ENCODE measurements at regions not wholly inside any gene's neighbourhood (a gene's known extent, or its start where the extent isn't known, plus 50 kb on each side); places are given as distances from the start of the nearest gene placed in this dataset.

- Mint-ChIP-seq H3K27me3 (ENCODE audit: low read depth) (no peaks in the 10 kb centered on the region), H3K4me1 (ENCODE audit: low read depth) (no peaks in the 10 kb centered on the region), H3K9me3 (peaks cover 29% of the 10 kb centered on the region), H3K36me3 (ENCODE audit: low read depth) (no peaks in the 10 kb centered on the region), H3K27ac (no peak overlapping the region), H3K4me3 (ENCODE audit: low read depth) (no peak overlapping the region)
- intact Hi-C loops (cut with micrococcal nuclease) = no loop called here
- no peak for DNase-seq (ENCODE audit: low spot score)
Observed at GRCh38 chr14:47852278-47852677, 176.9 kb upstream of the MDGA2 start.

GRCh38 chr14:47846008-47846407 lies 170.6 kb upstream of the MDGA2 start:
- Mint-ChIP-seq H3K27me3 (ENCODE audit: low read depth) (no peaks in the 10 kb centered on the region), H3K4me1 (ENCODE audit: low read depth) (no peaks in the 10 kb centered on the region), H3K9me3 (peaks cover 51% of the 10 kb centered on the region), H3K4me3 (ENCODE audit: low read depth) (no peak overlapping the region), H3K27ac (no peak overlapping the region), H3K36me3 (ENCODE audit: low read depth) (no peaks in the 10 kb centered on the region)
- DNase-seq (ENCODE audit: low spot score) = no peak
- intact Hi-C loops (cut with micrococcal nuclease) = no loop called here

GRCh38 chr14:47843236-47843635 lies 167.8 kb upstream of the MDGA2 start:
- Mint-ChIP-seq H3K4me3 (ENCODE audit: low read depth) (no peak overlapping the region), H3K9me3 (peaks cover 38% of the 10 kb centered on the region), H3K36me3 (ENCODE audit: low read depth) (no peaks in the 10 kb centered on the region), H3K27ac (no peak overlapping the region), H3K4me1 (ENCODE audit: low read depth) (no peaks in the 10 kb centered on the region), H3K27me3 (ENCODE audit: low read depth) (no peaks in the 10 kb centered on the region)
- intact Hi-C loops (cut with micrococcal nuclease) = no loop called here
- DNase-seq (ENCODE audit: low spot score) = no peak

GRCh38 chr14:47833011-47833410 lies 157.6 kb upstream of the MDGA2 start:
- no peaks in the 10 kb centered on the region for H3K27me3 Mint-ChIP-seq (ENCODE audit: low read depth)
- intact Hi-C loops (cut with micrococcal nuclease) = no loop called here

GRCh38 chr14:47826809-47827208 lies 151.4 kb upstream of the MDGA2 start:
- no peaks in the 10 kb centered on the region for H3K36me3 Mint-ChIP-seq (ENCODE audit: low read depth)
- no peak for DNase-seq (ENCODE audit: low spot score)
- no peak overlapping the region for H3K4me3 Mint-ChIP-seq (ENCODE audit: low read depth)
- no peak overlapping the region for H3K27ac Mint-ChIP-seq
- intact Hi-C loops (cut with micrococcal nuclease) = no loop called here
- H3K27me3 Mint-ChIP-seq (ENCODE audit: low read depth) = no peaks in the 10 kb centered on the region
- H3K9me3 Mint-ChIP-seq = peaks cover 6% of the 10 kb centered on the region
- no peaks in the 10 kb centered on the region for H3K4me1 Mint-ChIP-seq (ENCODE audit: low read depth)

More at GRCh38 chr14:47833011-47833410, 157.6 kb upstream of the MDGA2 start:
- no peaks in the 10 kb centered on the region for H3K36me3 Mint-ChIP-seq (ENCODE audit: low read depth)
- DNase-seq (ENCODE audit: low spot score) = no peak
- H3K4me3 Mint-ChIP-seq (ENCODE audit: low read depth) = no peak overlapping the region
- no peak overlapping the region for H3K27ac Mint-ChIP-seq
- H3K9me3 Mint-ChIP-seq = peaks cover 22% of the 10 kb centered on the region
- no peaks in the 10 kb centered on the region for H3K4me1 Mint-ChIP-seq (ENCODE audit: low read depth)

GRCh38 chr14:47822326-47822725 lies 146.9 kb upstream of the MDGA2 start:
- Mint-ChIP-seq H3K27ac (no peak overlapping the region), H3K4me3 (ENCODE audit: low read depth) (no peak overlapping the region), H3K9me3 (peaks cover 29% of the 10 kb centered on the region), H3K4me1 (ENCODE audit: low read depth) (no peaks in the 10 kb centered on the region), H3K27me3 (ENCODE audit: low read depth) (no peaks in the 10 kb centered on the region), H3K36me3 (ENCODE audit: low read depth) (no peaks in the 10 kb centered on the region)
- intact Hi-C loops (cut with micrococcal nuclease) = no loop called here
- DNase-seq (ENCODE audit: low spot score) = no peak

DNA sequence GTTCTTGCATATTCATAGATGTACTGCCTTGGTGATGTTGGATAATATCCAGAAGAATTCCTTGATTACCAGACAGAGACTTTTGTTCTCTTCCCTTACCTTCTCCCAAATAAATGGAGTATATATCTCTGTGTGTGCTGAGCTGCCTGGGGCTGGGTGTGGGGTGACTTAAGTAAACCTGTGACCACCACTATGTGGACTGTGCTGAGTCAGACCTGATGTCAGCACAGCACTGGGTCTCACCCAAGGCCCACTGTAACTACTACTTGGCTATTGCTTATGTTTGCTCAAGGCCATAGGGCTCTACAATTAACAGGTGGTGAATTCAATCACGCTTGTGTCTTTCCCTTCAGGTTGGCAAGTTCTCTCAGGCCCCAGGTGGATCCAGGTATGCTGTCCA lies 145.7 kb upstream of the MDGA2 start:
- H3K27ac Mint-ChIP-seq = no peak overlapping the region
- H3K9me3 Mint-ChIP-seq = peaks cover 41% of the 10 kb centered on the region
- H3K36me3 Mint-ChIP-seq (ENCODE audit: low read depth) = no peaks in the 10 kb centered on the region
- DNase-seq (ENCODE audit: low spot score) = no peak
- no peaks in the 10 kb centered on the region for H3K4me1 Mint-ChIP-seq (ENCODE audit: low read depth)
- no peaks in the 10 kb centered on the region for H3K27me3 Mint-ChIP-seq (ENCODE audit: low read depth)
- intact Hi-C loops (cut with micrococcal nuclease) = no loop called here
- no peak overlapping the region for H3K4me3 Mint-ChIP-seq (ENCODE audit: low read depth)

DNA sequence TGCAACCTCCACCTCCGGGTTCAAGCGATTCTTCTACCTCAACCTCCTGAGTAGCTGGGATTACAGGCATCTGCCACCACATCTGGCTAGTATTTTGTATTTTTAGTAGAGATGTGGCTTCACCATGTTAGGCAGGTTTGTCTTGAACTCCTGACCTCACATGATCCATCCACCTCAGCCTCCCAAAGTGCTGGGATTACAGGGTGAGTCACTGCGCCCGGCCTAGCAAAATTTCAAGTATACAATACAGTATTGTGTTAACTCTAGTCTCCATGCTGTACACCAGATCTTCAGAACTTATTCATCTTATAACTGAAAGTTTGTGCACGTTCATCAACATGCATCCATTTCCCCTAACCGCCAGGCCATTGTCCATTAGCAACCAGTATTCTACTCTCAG lies 115.1 kb upstream of the MDGA2 start:
- intact Hi-C loops (cut with micrococcal nuclease) = no loop called here
- H3K27ac Mint-ChIP-seq = no peak overlapping the region
- H3K36me3 Mint-ChIP-seq (ENCODE audit: low read depth) = no peaks in the 10 kb centered on the region
- no peak for DNase-seq (ENCODE audit: low spot score)
- peaks cover 33% of the 10 kb centered on the region for H3K9me3 Mint-ChIP-seq
- no peak overlapping the region for H3K4me3 Mint-ChIP-seq (ENCODE audit: low read depth)
- no peaks in the 10 kb centered on the region for H3K4me1 Mint-ChIP-seq (ENCODE audit: low read depth)
- H3K27me3 Mint-ChIP-seq (ENCODE audit: low read depth) = no peaks in the 10 kb centered on the region

DNA sequence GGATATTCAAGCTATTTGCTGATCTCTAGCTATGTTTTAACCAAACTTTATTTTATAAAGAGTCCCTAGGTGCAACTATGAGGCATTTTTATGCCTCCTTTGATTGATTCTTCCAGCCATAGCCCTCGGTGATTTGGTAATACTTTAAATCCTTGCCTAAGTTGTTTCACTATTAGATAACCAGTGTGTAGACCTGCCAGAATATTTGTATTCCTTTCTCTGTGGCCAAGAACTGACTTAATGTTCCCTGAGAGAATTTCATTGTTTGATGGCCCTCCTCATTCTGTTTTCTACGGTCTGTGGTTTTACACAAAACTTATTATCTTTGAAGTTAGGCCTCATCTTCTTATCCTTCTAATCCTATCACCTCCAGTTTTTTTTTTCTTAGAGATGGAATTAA lies 109.7 kb upstream of the MDGA2 start:
- Mint-ChIP-seq H3K4me1 (ENCODE audit: low read depth) (no peaks in the 10 kb centered on the region), H3K4me3 (ENCODE audit: low read depth) (no peak overlapping the region), H3K27ac (no peak overlapping the region), H3K9me3 (peaks cover 36% of the 10 kb centered on the region), H3K27me3 (ENCODE audit: low read depth) (no peaks in the 10 kb centered on the region), H3K36me3 (ENCODE audit: low read depth) (no peaks in the 10 kb centered on the region)
- intact Hi-C loops (cut with micrococcal nuclease) = no loop called here
- no peak for DNase-seq (ENCODE audit: low spot score)

DNA sequence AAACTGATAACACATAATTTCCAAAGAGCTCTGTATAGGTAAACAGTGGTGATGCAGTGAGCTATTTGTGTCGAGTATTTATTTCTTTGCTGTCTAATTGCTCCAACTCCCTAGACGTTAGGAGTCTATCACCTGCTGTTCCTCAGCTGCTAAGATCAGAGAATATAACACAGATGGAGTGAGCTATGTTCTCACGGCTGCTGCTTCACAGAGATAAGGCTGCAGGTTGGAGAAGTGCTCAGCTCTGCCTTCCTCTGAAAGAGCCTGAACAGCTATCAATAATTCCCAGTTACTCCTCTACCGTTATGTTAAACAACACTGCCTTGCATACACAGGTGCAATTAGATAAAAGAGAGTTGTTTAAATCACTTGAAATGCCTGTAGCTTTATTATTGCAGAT lies 103.2 kb upstream of the MDGA2 start:
- Mint-ChIP-seq H3K4me3 (ENCODE audit: low read depth) (no peak overlapping the region), H3K9me3 (peaks cover 21% of the 10 kb centered on the region), H3K27me3 (ENCODE audit: low read depth) (no peaks in the 10 kb centered on the region), H3K4me1 (ENCODE audit: low read depth) (no peaks in the 10 kb centered on the region), H3K27ac (no peak overlapping the region), H3K36me3 (ENCODE audit: low read depth) (no peaks in the 10 kb centered on the region)
- intact Hi-C loops (cut with micrococcal nuclease) = no loop called here
- no peak for DNase-seq (ENCODE audit: low spot score)

DNA sequence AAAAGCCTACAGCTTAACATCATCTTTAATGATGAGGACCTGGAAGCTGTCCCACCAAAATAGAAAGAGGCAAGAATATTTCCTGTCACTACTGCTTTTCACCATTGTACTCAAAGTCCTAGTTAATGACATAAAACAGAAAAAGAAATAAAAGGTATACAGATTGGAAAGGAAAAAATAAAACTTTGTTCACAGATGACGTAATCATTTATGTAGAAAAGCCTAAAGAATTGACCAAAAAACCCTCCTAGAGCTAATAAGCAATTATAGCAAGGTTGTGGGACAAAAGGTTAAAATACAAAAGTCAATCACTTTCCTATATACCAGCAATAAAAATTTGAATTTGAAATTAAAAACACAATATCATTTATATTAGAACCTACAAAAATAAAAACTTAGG lies 97.2 kb upstream of the MDGA2 start:
- H3K4me1 Mint-ChIP-seq (ENCODE audit: low read depth) = no peaks in the 10 kb centered on the region
- no peak overlapping the region for H3K4me3 Mint-ChIP-seq (ENCODE audit: low read depth)
- no peak overlapping the region for H3K27ac Mint-ChIP-seq
- H3K36me3 Mint-ChIP-seq (ENCODE audit: low read depth) = no peaks in the 10 kb centered on the region
- H3K9me3 Mint-ChIP-seq = peaks cover 20% of the 10 kb centered on the region
- DNase-seq (ENCODE audit: low spot score) = no peak
- H3K27me3 Mint-ChIP-seq (ENCODE audit: low read depth) = no peaks in the 10 kb centered on the region
- intact Hi-C loops (cut with micrococcal nuclease) = no loop called here

GRCh38 chr14:47763188-47763854 lies 87.9 kb upstream of the MDGA2 start:
- Mint-ChIP-seq H3K9me3 (peaks cover 43% of the 10 kb centered on the region), H3K4me1 (ENCODE audit: low read depth) (no peaks in the 10 kb centered on the region), H3K27ac (no peak overlapping the region), H3K27me3 (ENCODE audit: low read depth) (no peaks in the 10 kb centered on the region), H3K4me3 (ENCODE audit: low read depth) (no peak overlapping the region), H3K36me3 (ENCODE audit: low read depth) (no peaks in the 10 kb centered on the region)
- intact Hi-C loops (cut with micrococcal nuclease) = no loop called here
- DNase-seq (ENCODE audit: low spot score) = no peak

DNA sequence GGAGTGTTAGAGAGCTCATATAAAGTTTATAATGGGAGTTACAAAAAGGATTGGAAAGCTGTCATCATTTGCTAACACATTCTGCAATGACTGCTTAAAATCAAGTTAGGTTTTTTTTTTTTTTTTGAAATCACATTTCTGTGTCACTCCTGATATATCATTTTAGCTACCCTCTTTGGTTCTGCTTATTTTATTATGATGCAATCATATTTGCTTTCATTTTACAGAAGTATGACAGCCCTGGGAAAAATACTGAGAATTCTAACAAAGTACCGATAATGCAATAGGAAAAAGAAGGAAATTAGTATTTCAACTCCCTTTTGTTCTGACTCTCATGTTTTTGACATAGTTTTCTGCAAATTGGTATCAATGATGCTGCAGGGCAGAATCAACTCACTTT lies 71.6 kb upstream of the MDGA2 start:
- Mint-ChIP-seq H3K36me3 (ENCODE audit: low read depth) (no peaks in the 10 kb centered on the region), H3K9me3 (peaks cover 21% of the 10 kb centered on the region), H3K4me3 (ENCODE audit: low read depth) (no peak overlapping the region), H3K27ac (no peak overlapping the region), H3K4me1 (ENCODE audit: low read depth) (no peaks in the 10 kb centered on the region), H3K27me3 (ENCODE audit: low read depth) (no peaks in the 10 kb centered on the region)
- DNase-seq (ENCODE audit: low spot score) = no peak
- intact Hi-C loops (cut with micrococcal nuclease) = no loop called here

DNA sequence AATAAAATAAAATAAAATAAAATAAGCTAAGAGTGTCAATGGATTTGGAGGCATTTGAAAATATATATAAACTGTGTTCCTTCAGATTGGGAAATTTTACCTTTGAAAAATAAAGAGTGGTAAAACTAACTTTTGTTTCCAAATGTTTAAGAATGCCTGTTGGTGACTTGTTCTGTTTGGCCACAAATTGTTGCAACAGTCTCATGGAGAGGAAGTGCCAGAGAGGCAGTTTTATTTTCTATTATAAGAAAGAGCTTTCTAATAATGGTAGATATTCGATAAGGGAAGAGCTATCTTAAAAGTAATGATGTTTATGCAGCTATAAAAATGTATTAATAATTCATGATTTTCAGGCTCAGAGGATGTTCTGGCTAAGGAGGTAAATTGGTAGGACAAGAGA lies 68.8 kb upstream of the MDGA2 start:
- Mint-ChIP-seq H3K9me3 (peaks cover 5% of the 10 kb centered on the region), H3K27ac (no peak overlapping the region), H3K4me3 (ENCODE audit: low read depth) (no peak overlapping the region), H3K27me3 (ENCODE audit: low read depth) (no peaks in the 10 kb centered on the region), H3K4me1 (ENCODE audit: low read depth) (no peaks in the 10 kb centered on the region), H3K36me3 (ENCODE audit: low read depth) (no peaks in the 10 kb centered on the region)
- no peak for DNase-seq (ENCODE audit: low spot score)
- intact Hi-C loops (cut with micrococcal nuclease) = no loop called here
